BJ (cell line): ENCODE measurements at regions not wholly inside any gene's neighbourhood (a gene's known extent, or its start where the extent isn't known, plus 50 kb on each side); places are given as distances from the start of the nearest gene placed in this dataset.
A peak's percentile ranks its signal among the peaks of the same experiment; 100 is the strongest.

Experiments
- CTCF ChIA-PET: fragments of 350-600 bp; formaldehyde crosslinking; extraction: SDS; loops from one replicate; lab custom pipeline; 2021; ENCODE audit warnings: antibody characterized with exemption, inconsistent platforms; lab: Yijun Ruan, JAX
- POLR2A ChIA-PET: fragments of 300-600 bp; sonication (Branson Sonifier 250); formaldehyde crosslinking; extraction: SDS; loops from one replicate; lab custom pipeline; 2021; ENCODE audit warnings: antibody characterized with exemption; lab: Charles Lee
- DNase-seq: peaks from one replicate; pipeline ENCODE4 v3.0.0-alpha.2; 2011; ENCODE audit warnings: low read depth
- H3K27me3 ChIP-seq: 2 replicates; pipeline ENCODE4 v1.6.0; 2011; ENCODE audit warnings: low read length; ENCODE audit not compliant: control insufficient read depth, insufficient read depth
- H3K36me3 ChIP-seq: 2 replicates; pipeline ENCODE4 v1.5.1; 2011; ENCODE audit warnings: low read length; ENCODE audit not compliant: control insufficient read depth, insufficient read depth
- H3K4me3 ChIP-seq: 2 replicates; pipeline ENCODE4 v1.5.1; 2011; ENCODE audit warnings: low read depth, mild to moderate bottlenecking, control low read depth, low read length
- TF ChIP-seq, protein P1 (sequence below): IDR thresholded peaks from 2 replicates; pipeline ENCODE4 v1.5.1; 2011; ENCODE audit warnings: low read depth, mild to moderate bottlenecking, control low read depth, inconsistent platforms, low read length, moderate library complexity; ENCODE audit not compliant: insufficient read depth

DNA sequence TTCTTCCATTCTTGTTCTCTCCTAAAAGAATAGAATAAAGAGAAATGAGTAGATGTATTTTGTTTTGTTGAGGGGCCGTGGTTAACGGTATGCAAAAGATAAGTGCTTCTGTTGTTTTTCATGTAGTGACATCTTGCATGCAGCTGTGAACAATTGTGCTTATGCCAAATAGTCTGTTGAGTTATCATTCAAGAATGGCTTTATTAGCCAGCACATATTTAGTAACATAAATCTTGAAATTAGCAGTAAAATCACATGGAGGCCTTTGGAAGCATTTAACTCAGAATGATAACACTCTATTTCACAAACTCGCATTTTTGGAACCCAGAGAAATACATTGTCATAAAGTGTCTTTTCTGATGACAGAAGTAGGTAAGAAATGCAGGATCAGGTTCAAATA is 1772.0 kb upstream of the FLRT2 start:
- ChIA-PET POLR2A (no interaction called here), CTCF (no interaction called here)
- no peaks in the 10 kb centered on the region for H3K36me3 ChIP-seq
- H3K27me3 ChIP-seq = no peaks in the 10 kb centered on the region
- TF ChIP-seq, protein P1, sequence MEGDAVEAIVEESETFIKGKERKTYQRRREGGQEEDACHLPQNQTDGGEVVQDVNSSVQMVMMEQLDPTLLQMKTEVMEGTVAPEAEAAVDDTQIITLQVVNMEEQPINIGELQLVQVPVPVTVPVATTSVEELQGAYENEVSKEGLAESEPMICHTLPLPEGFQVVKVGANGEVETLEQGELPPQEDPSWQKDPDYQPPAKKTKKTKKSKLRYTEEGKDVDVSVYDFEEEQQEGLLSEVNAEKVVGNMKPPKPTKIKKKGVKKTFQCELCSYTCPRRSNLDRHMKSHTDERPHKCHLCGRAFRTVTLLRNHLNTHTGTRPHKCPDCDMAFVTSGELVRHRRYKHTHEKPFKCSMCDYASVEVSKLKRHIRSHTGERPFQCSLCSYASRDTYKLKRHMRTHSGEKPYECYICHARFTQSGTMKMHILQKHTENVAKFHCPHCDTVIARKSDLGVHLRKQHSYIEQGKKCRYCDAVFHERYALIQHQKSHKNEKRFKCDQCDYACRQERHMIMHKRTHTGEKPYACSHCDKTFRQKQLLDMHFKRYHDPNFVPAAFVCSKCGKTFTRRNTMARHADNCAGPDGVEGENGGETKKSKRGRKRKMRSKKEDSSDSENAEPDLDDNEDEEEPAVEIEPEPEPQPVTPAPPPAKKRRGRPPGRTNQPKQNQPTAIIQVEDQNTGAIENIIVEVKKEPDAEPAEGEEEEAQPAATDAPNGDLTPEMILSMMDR = no peak
- H3K4me3 ChIP-seq = no peak overlapping the region
- peak; percentile 55 for DNase-seq

DNA sequence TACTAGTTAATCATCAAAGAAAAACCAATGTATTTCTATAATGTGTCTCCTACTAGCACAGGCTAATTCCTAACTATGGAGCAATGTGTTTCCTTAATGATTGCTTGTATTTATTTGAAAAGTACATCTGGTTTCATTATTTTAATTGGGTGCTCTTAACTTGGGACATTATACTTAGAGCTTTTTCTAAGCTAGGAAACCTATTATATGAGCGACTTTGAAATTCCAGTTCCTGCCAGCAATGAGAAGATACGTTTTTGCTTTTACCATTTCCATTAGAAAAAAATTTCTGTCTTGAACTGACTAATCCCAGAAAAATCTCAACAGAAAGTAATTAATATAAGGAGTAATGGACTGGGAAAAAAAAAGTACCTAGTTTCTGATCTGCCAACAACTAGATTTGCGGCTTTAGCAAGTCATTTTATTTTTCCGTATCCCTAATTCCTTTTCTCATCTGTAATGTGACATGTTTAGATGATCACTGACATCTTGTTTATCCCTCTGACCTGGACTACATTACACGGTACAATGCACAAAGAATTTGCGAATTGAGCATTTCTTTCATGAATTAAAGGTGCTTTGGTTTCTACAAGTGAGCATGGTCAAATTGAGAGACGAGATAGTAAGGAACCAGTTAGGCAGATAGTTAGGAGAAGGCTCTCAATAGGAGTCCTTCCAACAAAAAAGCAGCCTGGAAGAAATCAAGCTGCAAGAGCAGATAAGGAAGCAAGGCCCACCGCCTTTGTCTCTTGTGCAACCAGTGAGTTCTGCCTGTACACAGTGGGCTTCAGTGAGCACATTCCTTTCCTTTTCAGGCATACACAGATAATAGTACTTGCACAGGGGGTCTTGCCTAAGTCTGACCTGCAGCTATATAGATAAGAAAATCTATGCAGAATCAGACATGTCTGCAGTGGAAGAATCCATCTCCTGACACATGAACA is 1765.0 kb upstream of the FLRT2 start:
- TF ChIP-seq, protein P1 = no peak
- ChIA-PET CTCF (interaction anchor here (1.2 kb wide), 1 partner anchor 9 kb away, joined by 6 read pairs; no protein-coding TSS in a partner anchor), POLR2A (no interaction called here)
- Histone ChIP-seq H3K36me3 (no peaks in the 10 kb centered on the region), H3K27me3 (no peaks in the 10 kb centered on the region), H3K4me3 (no peak overlapping the region)
- peak; percentile 34 for DNase-seq

DNA sequence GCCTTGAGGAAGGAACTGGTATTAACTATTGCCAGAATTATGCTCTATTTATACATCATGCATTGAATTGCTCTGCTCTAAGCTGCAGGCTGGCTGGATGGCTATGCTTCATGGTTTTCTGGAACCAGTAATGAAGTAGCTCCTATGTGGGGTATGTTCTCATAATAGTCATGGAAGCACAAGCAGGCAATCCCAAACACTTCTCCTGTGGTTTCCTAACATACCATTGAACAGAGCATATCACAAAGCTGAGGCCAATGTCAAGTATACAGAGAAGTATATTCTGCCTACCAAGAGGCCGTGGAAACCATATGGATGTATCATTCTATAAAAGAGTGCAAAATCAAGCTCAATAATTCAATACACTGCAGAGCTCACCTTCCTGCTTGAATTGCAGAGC is 1752.4 kb upstream of the FLRT2 start:
- ChIA-PET CTCF (no interaction called here), POLR2A (interaction anchor here (0.6 kb wide), 1 partner anchor 692 kb away, joined by 3 read pairs; no protein-coding TSS in a partner anchor)
- H3K27me3 ChIP-seq = no peaks in the 10 kb centered on the region
- H3K36me3 ChIP-seq = no peaks in the 10 kb centered on the region
- DNase-seq = no peak
- no peak overlapping the region for H3K4me3 ChIP-seq
- TF ChIP-seq, protein P1 = no peak

DNA sequence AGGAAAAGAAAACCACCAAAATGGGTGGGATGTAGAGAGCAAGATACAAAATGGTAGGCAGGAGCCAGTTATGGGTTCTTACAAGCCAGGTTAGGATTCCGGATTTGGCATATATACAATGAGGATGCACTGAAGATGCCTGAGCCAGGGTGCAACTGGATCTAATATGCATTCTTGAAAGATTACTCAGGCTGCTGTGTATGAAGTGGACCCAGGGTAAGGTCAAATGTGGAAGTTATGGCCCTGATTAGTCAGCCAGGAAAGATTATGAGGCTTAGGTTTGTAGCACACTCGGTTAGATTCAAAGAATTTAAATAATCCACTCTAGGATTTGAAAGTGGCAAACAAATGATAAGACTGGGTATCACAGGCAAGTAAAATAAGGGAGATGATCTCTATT is 1750.7 kb upstream of the FLRT2 start:
- Histone ChIP-seq H3K4me3 (no peak overlapping the region), H3K27me3 (no peaks in the 10 kb centered on the region), H3K36me3 (no peaks in the 10 kb centered on the region)
- TF ChIP-seq, protein P1 = no peak
- CTCF ChIA-PET = no interaction called here
- POLR2A ChIA-PET = no interaction called here
- DNase-seq = no peak

DNA sequence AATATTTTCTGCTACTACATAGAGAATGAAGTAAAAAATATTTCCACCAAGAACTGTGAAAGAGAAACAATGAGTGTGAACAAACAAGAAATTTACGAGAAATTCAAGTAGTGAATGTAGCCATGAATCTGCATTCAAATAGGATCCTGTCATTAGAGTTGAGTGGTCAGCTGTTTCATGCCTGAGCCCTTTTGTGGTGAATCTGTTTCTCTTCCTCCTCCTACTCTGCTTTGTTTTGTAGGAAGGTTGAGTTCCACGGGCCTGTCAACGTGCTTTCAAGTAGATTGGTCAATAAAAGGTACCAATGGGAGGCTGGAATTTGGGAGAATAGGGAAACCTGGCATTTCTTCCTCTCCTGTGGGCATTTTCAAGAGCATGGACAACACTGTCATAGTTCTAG is 1749.6 kb upstream of the FLRT2 start:
- CTCF ChIA-PET = no interaction called here

More for the DNA sequence above, 1749.6 kb upstream of the FLRT2 start:
- H3K27me3 ChIP-seq = no peaks in the 10 kb centered on the region
- POLR2A ChIA-PET = no interaction called here
- no peak overlapping the region for H3K4me3 ChIP-seq
- TF ChIP-seq, protein P1 = no peak
- no peak for DNase-seq
- no peaks in the 10 kb centered on the region for H3K36me3 ChIP-seq
